ENCODE measurements at regions not wholly inside any gene's neighbourhood (a gene's known extent, or its start where the extent isn't known, plus 50 kb on each side); places are given as distances from the start of the nearest gene placed in this dataset.
"Not testable (repeated sequence)": the region's sequence is repeated elsewhere in the genome, so short reads cannot be mapped to it uniquely, and the experiment has no call there.

GRCh38 chr22:27312966-27313855, 488.3 kb downstream of the MN1 start:
- Mint-ChIP-seq H3K36me3 (ENCODE audit: insufficient read depth in 2 of 2) (no peaks in the 10 kb centered on the region), H3K9me3 (peaks cover under 1 to 1% of the 10 kb centered on the region in 2 donors), H3K4me1 (ENCODE audit: low read depth) (no peaks in the 10 kb centered on the region), H3K4me3 (no peak overlapping the region), H3K27ac (no peak overlapping the region), H3K27me3 (ENCODE audit: low read depth) (peaks cover 14% of the 10 kb centered on the region)
- DNase-seq (no peak), ATAC-seq (replicated peaks in 1 of 2) (no peak)

- ATAC-seq (replicated peaks in 1 of 2) (no peak), DNase-seq (no peak)
- H3K9me3 Mint-ChIP-seq = peaks cover 1 to 5% of the 10 kb centered on the region in 2 donors
- H3K27me3 Mint-ChIP-seq (ENCODE audit: low read depth) = peaks cover 26% of the 10 kb centered on the region
- H3K4me3 Mint-ChIP-seq = no peak overlapping the region
- H3K4me1 Mint-ChIP-seq (ENCODE audit: low read depth) = no peaks in the 10 kb centered on the region
- H3K27ac Mint-ChIP-seq = no peak overlapping the region
- H3K36me3 Mint-ChIP-seq (ENCODE audit: insufficient read depth in 2 of 2) = peaks cover 0 to 4% of the 10 kb centered on the region in 2 donors
Observed at GRCh38 chr22:27314276-27314807, 487.2 kb downstream of the MN1 start.

DNA sequence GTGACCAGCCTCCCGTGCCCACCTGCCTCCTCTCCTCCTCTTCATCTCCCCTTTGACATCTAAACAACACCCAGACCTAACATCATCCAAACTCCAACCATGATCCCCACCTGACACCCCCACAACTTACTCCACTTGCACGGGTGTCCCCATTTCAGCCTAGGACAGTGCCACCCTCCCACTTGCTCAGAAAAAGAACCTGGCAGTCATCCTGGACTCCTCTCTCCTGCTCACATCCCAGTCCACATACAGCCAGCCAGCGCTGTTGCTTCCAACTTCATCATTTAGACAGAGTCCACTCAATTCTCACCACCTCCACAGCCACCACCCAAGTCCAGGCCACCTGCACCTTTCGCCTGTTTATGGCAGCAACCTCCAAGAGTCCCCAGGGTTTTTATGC, 485.7 kb downstream of the MN1 start:
- Mint-ChIP-seq H3K9me3 (peaks cover 1 to 6% of the 10 kb centered on the region in 2 donors), H3K4me3 (no peak overlapping the region), H3K4me1 (ENCODE audit: low read depth) (no peaks in the 10 kb centered on the region), H3K27me3 (ENCODE audit: low read depth) (peaks cover 32% of the 10 kb centered on the region), H3K27ac (no peak overlapping the region), H3K36me3 (ENCODE audit: insufficient read depth in 2 of 2) (peaks cover 0 to 4% of the 10 kb centered on the region in 2 donors)
- no peak for ATAC-seq (replicated peaks in 1 of 2)
- no peak for DNase-seq

- Mint-ChIP-seq H3K4me3 (no peak overlapping the region), H3K27ac (no peak overlapping the region), H3K9me3 (peaks cover 2 to 6% of the 10 kb centered on the region in 2 donors), H3K27me3 (ENCODE audit: low read depth) (peaks cover 36% of the 10 kb centered on the region), H3K36me3 (ENCODE audit: insufficient read depth in 2 of 2) (peaks cover under 1 to 4% of the 10 kb centered on the region in 2 donors), H3K4me1 (ENCODE audit: low read depth) (no peaks in the 10 kb centered on the region)
- no peak for ATAC-seq (replicated peaks in 1 of 2)
- no peak for DNase-seq
Observed at GRCh38 chr22:27317096-27317495, 484.5 kb downstream of the MN1 start.

GRCh38 chr22:27317971-27318428, 483.6 kb downstream of the MN1 start:
- DNase-seq (no peak), ATAC-seq (replicated peaks in 1 of 2) (no peak)
- peaks cover 4 to 6% of the 10 kb centered on the region in 2 donors for H3K9me3 Mint-ChIP-seq
- H3K36me3 Mint-ChIP-seq (ENCODE audit: insufficient read depth in 2 of 2) = peaks cover 2 to 4% of the 10 kb centered on the region in 2 donors
- H3K27me3 Mint-ChIP-seq (ENCODE audit: low read depth) = peaks cover 45% of the 10 kb centered on the region
- H3K4me1 Mint-ChIP-seq (ENCODE audit: low read depth) = no peaks in the 10 kb centered on the region
- no peak overlapping the region for H3K27ac Mint-ChIP-seq
- H3K4me3 Mint-ChIP-seq = no peak overlapping the region

- Mint-ChIP-seq H3K36me3 (ENCODE audit: insufficient read depth in 2 of 2) (peaks cover 2 to 4% of the 10 kb centered on the region in 2 donors), H3K9me3 (peaks cover 4 to 6% of the 10 kb centered on the region in 2 donors), H3K4me1 (ENCODE audit: low read depth) (no peaks in the 10 kb centered on the region)
Observed at GRCh38 chr22:27318516-27318915, 483.0 kb downstream of the MN1 start.

DNA sequence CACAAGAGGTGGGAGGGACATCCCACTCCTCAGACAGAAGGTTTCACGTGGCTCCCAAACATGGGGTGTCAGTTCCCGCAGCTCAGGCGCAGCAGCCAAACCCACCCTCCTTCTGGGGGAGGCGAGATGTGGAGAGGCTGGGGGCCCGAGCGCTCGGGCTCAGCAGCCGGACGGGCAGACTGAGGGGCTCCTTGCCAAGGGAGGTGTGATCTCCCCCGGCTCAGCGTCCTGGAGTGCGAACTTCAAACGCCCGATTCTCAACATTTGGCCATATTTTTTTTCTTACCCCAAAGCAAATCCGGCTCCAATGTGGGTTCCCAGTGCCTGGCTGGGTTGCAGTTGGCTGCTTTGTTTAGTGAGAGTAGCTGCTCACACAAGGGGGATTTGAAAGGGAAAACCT, 477.9 kb downstream of the MN1 start:
- peaks cover 3 to 6% of the 10 kb centered on the region in 2 donors for H3K9me3 Mint-ChIP-seq
- H3K36me3 Mint-ChIP-seq (ENCODE audit: insufficient read depth in 2 of 2) = peaks cover 2 to 4% of the 10 kb centered on the region in 2 donors
- H3K4me1 Mint-ChIP-seq (ENCODE audit: low read depth) = no peaks in the 10 kb centered on the region
- no peak for ATAC-seq (replicated peaks in 1 of 2)
- DNase-seq = no peak
- peaks cover 32% of the 10 kb centered on the region for H3K27me3 Mint-ChIP-seq (ENCODE audit: low read depth)
- H3K4me3 Mint-ChIP-seq = no peak overlapping the region
- H3K27ac Mint-ChIP-seq = no peak overlapping the region

More at GRCh38 chr22:27318516-27318915, 483.0 kb downstream of the MN1 start:
- Mint-ChIP-seq H3K27me3 (ENCODE audit: low read depth) (peaks cover 45% of the 10 kb centered on the region), H3K27ac (no peak overlapping the region), H3K4me3 (no peak overlapping the region)
- ATAC-seq (replicated peaks in 1 of 2) (no peak), DNase-seq (no peak)

DNA sequence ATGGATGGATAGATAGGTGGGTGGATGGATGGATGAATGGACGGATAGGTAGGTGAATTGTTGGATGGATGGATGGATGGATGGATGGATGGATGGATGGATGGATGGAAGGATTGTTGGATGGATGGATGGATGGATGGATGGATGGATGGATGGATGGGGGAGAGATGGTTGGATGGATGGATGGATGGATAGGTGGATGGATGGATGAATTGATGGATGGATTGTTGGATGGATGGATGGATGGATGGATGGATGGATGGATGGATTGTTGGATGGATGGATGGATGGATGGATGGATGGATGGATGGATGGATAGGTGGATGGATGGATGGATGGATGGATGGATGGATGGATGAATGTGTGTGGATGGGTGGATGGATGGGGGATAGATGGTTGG, 476.6 kb downstream of the MN1 start:
- peaks cover 25% of the 10 kb centered on the region for H3K27me3 Mint-ChIP-seq (ENCODE audit: low read depth)
- not testable (repeated sequence) for H3K4me1 Mint-ChIP-seq (ENCODE audit: low read depth); H3K27ac Mint-ChIP-seq; H3K36me3 Mint-ChIP-seq (ENCODE audit: insufficient read depth in 2 of 2); H3K4me3 Mint-ChIP-seq; DNase-seq; H3K9me3 Mint-ChIP-seq; ATAC-seq (replicated peaks in 1 of 2)

DNA sequence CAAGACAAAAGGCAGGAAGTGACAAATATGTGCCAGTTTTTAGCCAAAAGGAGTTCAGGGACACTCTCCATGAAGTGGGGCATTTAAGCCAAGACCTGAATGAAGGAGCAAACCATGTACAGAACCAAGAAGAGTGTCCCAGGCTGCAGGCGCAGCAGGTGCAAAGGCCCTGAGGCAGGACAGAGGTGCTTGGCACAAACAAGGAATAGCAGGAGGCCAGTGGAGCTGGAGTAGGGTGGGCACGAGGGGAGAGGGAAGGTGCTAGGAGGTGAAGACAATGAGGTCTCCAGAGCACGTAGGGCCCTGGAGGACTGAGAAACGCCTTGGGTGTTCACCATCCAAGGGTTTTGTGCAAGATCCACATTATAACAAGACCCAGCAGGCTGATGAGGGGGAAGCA, 474.1 kb downstream of the MN1 start:
- Mint-ChIP-seq H3K4me3 (no peak overlapping the region), H3K4me1 (ENCODE audit: low read depth) (no peaks in the 10 kb centered on the region), H3K27me3 (ENCODE audit: low read depth) (peaks cover 28% of the 10 kb centered on the region), H3K36me3 (ENCODE audit: insufficient read depth in 2 of 2) (no peaks in the 10 kb centered on the region), H3K27ac (no peak overlapping the region), H3K9me3 (peaks cover 0 to 2% of the 10 kb centered on the region in 2 donors)
- DNase-seq (no peak), ATAC-seq (replicated peaks in 1 of 2) (no peak)

DNA sequence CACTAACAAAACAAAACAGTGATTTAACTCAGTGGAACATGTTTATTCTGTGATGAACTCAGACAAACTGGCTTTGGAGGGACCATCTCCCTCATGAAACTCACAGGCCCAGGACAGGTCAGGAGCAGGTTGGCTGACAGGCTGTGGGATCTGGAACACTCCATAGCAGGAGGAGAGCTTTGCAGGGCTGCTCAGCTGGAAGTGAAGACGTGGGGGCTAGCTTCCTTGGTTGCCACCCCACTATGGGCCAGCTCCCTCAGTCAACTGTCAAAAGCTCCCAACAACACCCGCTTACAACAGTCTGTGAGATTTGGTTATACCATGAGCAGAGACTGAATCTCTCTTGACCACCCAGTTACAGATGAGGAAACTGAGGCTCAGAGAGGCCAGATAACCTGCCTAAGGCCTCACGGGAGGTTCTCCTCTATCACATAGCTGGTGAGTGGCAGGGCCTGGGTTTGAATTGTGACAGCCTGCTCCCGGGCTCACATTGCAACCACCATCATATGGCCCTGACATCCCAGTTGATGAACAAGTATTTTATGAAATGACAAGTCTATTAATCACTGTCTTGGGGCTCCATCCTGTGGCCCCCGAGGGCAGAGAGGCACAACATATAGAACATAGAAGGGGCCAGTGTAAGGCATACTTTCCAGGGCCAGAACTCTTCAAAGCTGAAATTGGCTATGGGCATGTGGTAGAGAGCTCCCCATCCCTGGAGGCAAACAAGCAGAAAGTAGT, 473.4 kb downstream of the MN1 start:
- DNase-seq = no peak
- peaks cover 22% of the 10 kb centered on the region for H3K27me3 Mint-ChIP-seq (ENCODE audit: low read depth)
- no peaks in the 10 kb centered on the region for H3K36me3 Mint-ChIP-seq (ENCODE audit: insufficient read depth in 2 of 2)

GRCh38 chr22:27329131-27329850, 472.3 kb downstream of the MN1 start:
- Mint-ChIP-seq H3K4me3 (no peak overlapping the region), H3K36me3 (ENCODE audit: insufficient read depth in 2 of 2) (no peaks in the 10 kb centered on the region), H3K9me3 (peaks cover 0 to 2% of the 10 kb centered on the region in 2 donors), H3K27me3 (ENCODE audit: low read depth) (peaks cover 22% of the 10 kb centered on the region), H3K4me1 (ENCODE audit: low read depth) (no peaks in the 10 kb centered on the region), H3K27ac (no peak overlapping the region)
- DNase-seq (no peak), ATAC-seq (replicated peaks in 1 of 2) (peak in 1 of 2 donors; percentile 32)

More for the DNA sequence above, 473.4 kb downstream of the MN1 start:
- no peak for ATAC-seq (replicated peaks in 1 of 2)
- no peak overlapping the region for H3K27ac Mint-ChIP-seq
- no peak overlapping the region for H3K4me3 Mint-ChIP-seq
- H3K4me1 Mint-ChIP-seq (ENCODE audit: low read depth) = no peaks in the 10 kb centered on the region
- peaks cover 0 to 2% of the 10 kb centered on the region in 2 donors for H3K9me3 Mint-ChIP-seq

- Mint-ChIP-seq H3K4me1 (ENCODE audit: low read depth) (no peaks in the 10 kb centered on the region), H3K27ac (no peak overlapping the region), H3K27me3 (ENCODE audit: low read depth) (peaks cover 30% of the 10 kb centered on the region), H3K4me3 (no peak overlapping the region), H3K36me3 (ENCODE audit: insufficient read depth in 2 of 2) (no peaks in the 10 kb centered on the region), H3K9me3 (no peaks in the 10 kb centered on the region)
- DNase-seq (no peak), ATAC-seq (replicated peaks in 1 of 2) (no peak)
Observed at GRCh38 chr22:27329966-27330645, 471.4 kb downstream of the MN1 start.
